ENCODE measurements at regions not wholly inside any gene's neighbourhood (a gene's known extent, or its start where the extent isn't known, plus 50 kb on each side); places are given as distances from the start of the nearest gene placed in this dataset.

- TF ChIP-seq POLR2AphosphoS5 (IDR thresholded peaks at IDR 0.05; ENCODE audit: low read depth, low read length), result no peak
- TF ChIP-seq SIN3A (IDR thresholded peaks at IDR 0.05; ENCODE audit: borderline replicate concordance, insufficient read depth, low read length), result no peak
- no peak for TF ChIP-seq TAF1 (IDR thresholded peaks at IDR 0.05; ENCODE audit: borderline replicate concordance, insufficient read depth, low read length)
These were observed 142.5 kb upstream of the C14orf180 start for GRCh38 chr14:104436741-104437701.
